NCI-H2196 treated with DMSO at 0.1 percent for 48 hours (cell line): ENCODE measurements at regions not wholly inside any gene's neighbourhood (a gene's known extent, or its start where the extent isn't known, plus 50 kb on each side); places are given as distances from the start of the nearest gene placed in this dataset.

Experiments
- DNase-seq: peaks from one replicate; lab custom pipeline; 2025; ENCODE audit not compliant: unreplicated experiment; lab: John Stamatoyannopoulos, UW

GRCh38 chr19:30672926-30673325, 300.7 kb downstream of the ZNF536 start:
- no peak for DNase-seq

GRCh38 chr19:30671622-30672051, 299.5 kb downstream of the ZNF536 start:
- no peak for DNase-seq

GRCh38 chr19:30671367-30671619, 299.1 kb downstream of the ZNF536 start:
- DNase-seq, result no peak

GRCh38 chr19:30670562-30671366, 298.6 kb downstream of the ZNF536 start:
- DNase-seq, result no peak

- no peak for DNase-seq
Measured at GRCh38 chr19:30670011-30670329, 297.8 kb downstream of the ZNF536 start.

- no peak for DNase-seq
Measured at GRCh38 chr19:30669329-30670010, 297.3 kb downstream of the ZNF536 start.

- DNase-seq, result no peak
Measured at GRCh38 chr19:30668521-30669155, 296.5 kb downstream of the ZNF536 start.

GRCh38 chr19:30667746-30668145, 295.6 kb downstream of the ZNF536 start:
- no peak for DNase-seq

- no peak for DNase-seq
Measured at GRCh38 chr19:30667227-30667626, 295.0 kb downstream of the ZNF536 start.

GRCh38 chr19:30666301-30666803, 294.2 kb downstream of the ZNF536 start:
- no peak for DNase-seq

GRCh38 chr19:30665449-30665848, 293.3 kb downstream of the ZNF536 start:
- DNase-seq, result no peak

GRCh38 chr19:30663611-30664174, 291.5 kb downstream of the ZNF536 start:
- no peak for DNase-seq

GRCh38 chr19:30662211-30662861, 290.2 kb downstream of the ZNF536 start:
- no peak for DNase-seq

GRCh38 chr19:30659638-30660037, 287.5 kb downstream of the ZNF536 start:
- DNase-seq, result no peak

- DNase-seq, result no peak
Measured at GRCh38 chr19:30656520-30657100, 284.4 kb downstream of the ZNF536 start.

- DNase-seq, result no peak
Measured at GRCh38 chr19:30653646-30654386, 281.6 kb downstream of the ZNF536 start.

GRCh38 chr19:30652751-30653150, 280.6 kb downstream of the ZNF536 start:
- DNase-seq, result no peak

GRCh38 chr19:30651691-30652090, 279.5 kb downstream of the ZNF536 start:
- no peak for DNase-seq

- DNase-seq, result no peak
Measured at GRCh38 chr19:30651066-30651465, 278.9 kb downstream of the ZNF536 start.

GRCh38 chr19:30649934-30650614, 277.9 kb downstream of the ZNF536 start:
- no peak for DNase-seq
